HEK293 (cell line): ENCODE measurements at regions not wholly inside any gene's neighbourhood (a gene's known extent, or its start where the extent isn't known, plus 50 kb on each side); places are given as distances from the start of the nearest gene placed in this dataset.

Source experiments
- TRIM28 ChIP-seq: IDR thresholded peaks from 2 replicates; pipeline ENCODE4 v1.6.1; 2011; ENCODE audit warnings: low read length, control low read depth, borderline replicate concordance
- ZNF169 ChIP-seq: fragments of 450-650 bp; formaldehyde crosslinking; IDR thresholded peaks from 2 replicates; pipeline ENCODE4 v1.5.1; 2016; ENCODE audit warnings: missing biosample characterization, missing genetic modification characterization
- ZNF292 ChIP-seq: fragments of 450-650 bp; formaldehyde crosslinking; IDR thresholded peaks from 2 replicates; pipeline ENCODE4 v1.5.1; 2016; ENCODE audit warnings: low read depth, missing biosample characterization, missing genetic modification characterization, borderline replicate concordance
- ZNF707 ChIP-seq: fragments of 450-650 bp; formaldehyde crosslinking; IDR thresholded peaks from 2 replicates; pipeline ENCODE4 v1.5.1; 2016; ENCODE audit warnings: missing biosample characterization, missing genetic modification characterization
- ZSCAN18 ChIP-seq: fragments of 450-650 bp; formaldehyde crosslinking; IDR thresholded peaks from 2 replicates; pipeline ENCODE4 v1.5.1; 2016; ENCODE audit warnings: missing biosample characterization, missing genetic modification characterization
- TF ChIP-seq, protein P1 (sequence below): IDR thresholded peaks from 2 replicates; pipeline ENCODE4 v1.6.1; 2011; ENCODE audit warnings: mild to moderate bottlenecking, low read depth, low read length, borderline replicate concordance
- TF ChIP-seq, protein P2 (sequence below): fragments of 450-650 bp; formaldehyde crosslinking; IDR thresholded peaks from 2 replicates; pipeline ENCODE4 v1.5.1; 2017; ENCODE audit warnings: missing biosample characterization, missing genetic modification characterization
- TF ChIP-seq, protein P3 (sequence below): fragments of 450-650 bp; formaldehyde crosslinking; IDR thresholded peaks from 2 replicates; pipeline ENCODE4 v1.5.1; 2016; ENCODE audit warnings: missing biosample characterization, missing genetic modification characterization

DNA sequence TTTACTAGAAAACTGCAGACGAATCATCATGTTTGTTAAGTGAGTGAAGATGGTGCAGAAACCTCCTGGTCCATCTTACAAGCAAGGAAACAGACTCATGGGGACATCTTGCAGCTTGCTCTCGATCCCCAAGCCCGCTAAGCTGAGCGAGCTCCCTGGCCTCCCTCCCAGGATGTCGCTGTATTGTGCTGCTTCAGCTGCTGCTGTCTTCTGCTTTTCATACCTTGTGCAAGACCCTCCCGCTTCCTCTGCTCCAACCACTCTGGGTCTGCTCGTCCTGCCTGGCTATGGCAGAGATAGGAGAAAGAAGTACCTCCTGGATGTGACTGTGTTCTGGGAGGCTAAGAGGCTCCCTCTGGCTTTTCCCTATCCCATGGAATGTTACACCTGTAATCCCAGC lies 285.2 kb upstream of the FZD8 start:
- no peak for TF ChIP-seq ZNF169
- no peak for TF ChIP-seq ZSCAN18 (tag by site-specific recombination)
- TF ChIP-seq ZNF707 (tag by site-specific recombination) = no peak
- TF ChIP-seq, protein P1, sequence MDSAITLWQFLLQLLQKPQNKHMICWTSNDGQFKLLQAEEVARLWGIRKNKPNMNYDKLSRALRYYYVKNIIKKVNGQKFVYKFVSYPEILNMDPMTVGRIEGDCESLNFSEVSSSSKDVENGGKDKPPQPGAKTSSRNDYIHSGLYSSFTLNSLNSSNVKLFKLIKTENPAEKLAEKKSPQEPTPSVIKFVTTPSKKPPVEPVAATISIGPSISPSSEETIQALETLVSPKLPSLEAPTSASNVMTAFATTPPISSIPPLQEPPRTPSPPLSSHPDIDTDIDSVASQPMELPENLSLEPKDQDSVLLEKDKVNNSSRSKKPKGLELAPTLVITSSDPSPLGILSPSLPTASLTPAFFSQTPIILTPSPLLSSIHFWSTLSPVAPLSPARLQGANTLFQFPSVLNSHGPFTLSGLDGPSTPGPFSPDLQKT = no peak
- TF ChIP-seq TRIM28 = no peak
- TF ChIP-seq ZNF292 = no peak
- TF ChIP-seq, protein P2, sequence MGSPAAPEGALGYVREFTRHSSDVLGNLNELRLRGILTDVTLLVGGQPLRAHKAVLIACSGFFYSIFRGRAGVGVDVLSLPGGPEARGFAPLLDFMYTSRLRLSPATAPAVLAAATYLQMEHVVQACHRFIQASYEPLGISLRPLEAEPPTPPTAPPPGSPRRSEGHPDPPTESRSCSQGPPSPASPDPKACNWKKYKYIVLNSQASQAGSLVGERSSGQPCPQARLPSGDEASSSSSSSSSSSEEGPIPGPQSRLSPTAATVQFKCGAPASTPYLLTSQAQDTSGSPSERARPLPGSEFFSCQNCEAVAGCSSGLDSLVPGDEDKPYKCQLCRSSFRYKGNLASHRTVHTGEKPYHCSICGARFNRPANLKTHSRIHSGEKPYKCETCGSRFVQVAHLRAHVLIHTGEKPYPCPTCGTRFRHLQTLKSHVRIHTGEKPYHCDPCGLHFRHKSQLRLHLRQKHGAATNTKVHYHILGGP = no peak
- TF ChIP-seq, protein P3, sequence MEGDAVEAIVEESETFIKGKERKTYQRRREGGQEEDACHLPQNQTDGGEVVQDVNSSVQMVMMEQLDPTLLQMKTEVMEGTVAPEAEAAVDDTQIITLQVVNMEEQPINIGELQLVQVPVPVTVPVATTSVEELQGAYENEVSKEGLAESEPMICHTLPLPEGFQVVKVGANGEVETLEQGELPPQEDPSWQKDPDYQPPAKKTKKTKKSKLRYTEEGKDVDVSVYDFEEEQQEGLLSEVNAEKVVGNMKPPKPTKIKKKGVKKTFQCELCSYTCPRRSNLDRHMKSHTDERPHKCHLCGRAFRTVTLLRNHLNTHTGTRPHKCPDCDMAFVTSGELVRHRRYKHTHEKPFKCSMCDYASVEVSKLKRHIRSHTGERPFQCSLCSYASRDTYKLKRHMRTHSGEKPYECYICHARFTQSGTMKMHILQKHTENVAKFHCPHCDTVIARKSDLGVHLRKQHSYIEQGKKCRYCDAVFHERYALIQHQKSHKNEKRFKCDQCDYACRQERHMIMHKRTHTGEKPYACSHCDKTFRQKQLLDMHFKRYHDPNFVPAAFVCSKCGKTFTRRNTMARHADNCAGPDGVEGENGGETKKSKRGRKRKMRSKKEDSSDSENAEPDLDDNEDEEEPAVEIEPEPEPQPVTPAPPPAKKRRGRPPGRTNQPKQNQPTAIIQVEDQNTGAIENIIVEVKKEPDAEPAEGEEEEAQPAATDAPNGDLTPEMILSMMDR (tag by site-specific recombination) = no peak
